ENCODE measurements at regions not wholly inside any gene's neighbourhood (a gene's known extent, or its start where the extent isn't known, plus 50 kb on each side); places are given as distances from the start of the nearest gene placed in this dataset.

GRCh38 chr3:44050867-44051266 lies 190.8 kb upstream of the TOPAZ1 start:
- no peak for DNase-seq (ENCODE audit: low read depth in 2 of 2)

DNA sequence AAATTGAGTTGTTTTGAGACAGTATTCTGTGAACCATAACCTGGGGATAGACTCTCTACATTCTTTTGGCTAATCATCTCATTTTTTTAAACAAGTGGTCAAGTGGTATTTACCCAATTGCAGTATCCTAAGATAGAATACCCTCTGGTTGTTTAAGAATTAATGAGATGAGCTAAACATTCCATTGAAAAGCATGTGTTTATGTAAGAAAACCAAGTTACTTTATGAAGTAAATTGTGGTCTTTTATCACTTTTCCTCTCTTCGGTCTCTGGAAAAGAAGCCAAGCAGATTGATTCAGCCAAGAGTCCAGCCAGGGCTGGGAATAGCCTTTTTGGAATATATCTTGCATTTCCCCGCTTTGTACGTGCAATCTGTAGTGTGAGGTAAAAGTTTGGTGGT lies 185.7 kb upstream of the TOPAZ1 start:
- no peak for DNase-seq (ENCODE audit: low read depth in 2 of 2)

- no peak for DNase-seq (ENCODE audit: low read depth in 2 of 2)
Measured at GRCh38 chr3:44056446-44057240, 185.0 kb upstream of the TOPAZ1 start.

DNA sequence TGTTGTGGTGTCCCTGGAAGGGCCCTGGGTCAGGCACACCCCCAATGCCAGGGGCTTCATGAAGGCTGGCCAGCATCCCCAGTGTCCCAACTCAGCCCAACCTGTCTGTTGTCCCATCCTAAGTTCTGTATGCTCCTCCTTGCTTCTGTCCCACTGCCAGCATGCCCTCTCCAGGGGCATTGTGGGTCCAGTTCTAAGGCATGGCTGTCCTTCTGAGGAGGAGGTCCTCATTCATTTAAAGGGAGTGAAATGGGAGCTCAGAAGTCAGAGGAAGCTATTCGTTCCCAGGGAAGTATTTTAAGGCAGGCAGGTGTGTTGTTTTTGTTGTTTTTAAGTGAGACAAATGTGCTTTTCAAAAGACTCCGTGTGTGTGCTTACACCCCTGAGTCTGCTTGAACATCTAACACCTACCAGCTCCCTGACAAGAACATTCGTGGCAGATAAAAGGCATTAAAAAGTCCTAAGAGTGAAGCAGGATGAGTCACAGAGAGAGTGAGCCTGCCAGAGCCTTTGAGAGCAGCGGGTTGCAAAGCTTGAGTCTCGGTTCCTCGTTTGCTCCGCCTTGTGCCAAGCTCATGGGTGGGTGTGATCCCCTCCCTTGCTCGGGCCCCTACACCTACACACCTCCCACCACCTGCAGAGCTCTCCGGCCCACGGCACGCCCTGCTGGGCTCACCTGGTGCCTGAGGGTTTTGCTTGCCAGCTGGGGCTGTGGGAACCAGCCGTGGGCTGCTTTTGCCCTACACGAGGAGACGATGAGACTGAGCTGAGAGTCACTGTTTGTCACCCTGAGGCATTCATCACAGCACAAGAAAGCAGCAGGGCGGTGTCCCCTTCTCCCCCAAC lies 183.4 kb upstream of the TOPAZ1 start:
- DNase-seq (ENCODE audit: low read depth in 2 of 2), result peak; percentile 6 to 25

DNA sequence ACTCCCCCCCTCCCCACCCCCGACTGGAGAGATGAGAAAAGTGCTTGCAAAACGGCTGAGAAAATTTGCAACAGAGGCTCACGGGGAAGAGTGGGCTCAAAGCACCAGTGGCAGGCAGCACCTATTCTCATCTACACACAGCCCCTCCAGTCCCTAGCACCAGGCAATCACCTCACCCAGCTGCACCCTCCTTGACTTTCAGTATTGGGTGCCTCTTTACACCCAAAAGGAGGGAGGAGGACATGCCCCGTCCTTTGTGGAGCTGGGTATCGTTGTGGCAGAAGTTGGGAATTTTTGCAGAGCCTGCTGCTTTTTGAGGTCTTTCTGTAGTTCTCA lies 182.8 kb upstream of the TOPAZ1 start:
- DNase-seq (ENCODE audit: low read depth in 2 of 2), result no peak

DNA sequence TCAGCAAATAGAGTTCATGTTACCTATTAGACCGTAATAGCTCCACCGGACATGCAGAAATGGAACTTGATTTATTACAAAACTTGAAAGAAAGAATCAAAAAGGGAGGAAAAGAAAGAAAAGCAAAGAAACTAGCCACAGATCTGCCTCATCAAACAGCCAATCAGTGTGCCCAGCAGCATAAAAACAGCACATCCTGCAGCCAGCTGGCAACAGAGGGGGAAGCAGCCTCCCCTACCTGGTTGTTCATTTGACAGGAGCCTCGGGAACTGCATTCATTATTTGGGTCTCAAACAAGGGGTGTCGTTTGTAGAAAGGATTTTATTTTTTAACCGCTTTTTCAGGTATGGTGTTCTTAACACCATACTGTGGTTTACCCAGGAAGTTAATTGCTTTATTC lies 181.5 kb upstream of the TOPAZ1 start:
- no peak for DNase-seq (ENCODE audit: low read depth in 2 of 2)

GRCh38 chr3:44061268-44061667 lies 180.4 kb upstream of the TOPAZ1 start:
- DNase-seq (ENCODE audit: low read depth in 2 of 2), result no peak

DNA sequence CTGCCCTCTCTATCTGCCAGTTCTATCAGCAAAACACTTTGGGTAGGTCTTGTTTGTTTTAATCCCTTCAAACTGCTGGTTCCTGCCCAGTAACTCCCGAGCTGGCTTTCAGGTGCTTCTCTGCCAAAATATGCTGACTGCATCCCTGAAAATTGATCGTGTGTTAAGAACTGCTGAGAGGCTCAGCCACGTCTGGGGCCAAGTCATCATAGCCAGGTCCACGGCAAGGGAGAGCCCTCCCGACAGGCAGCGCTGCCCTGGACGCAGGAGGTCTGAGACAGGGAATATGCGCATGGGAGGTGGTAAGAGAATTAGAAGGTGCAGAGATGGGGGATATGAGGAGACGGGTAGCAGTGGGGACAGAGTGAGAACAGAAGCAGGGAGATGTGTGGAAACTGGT lies 179.7 kb upstream of the TOPAZ1 start:
- DNase-seq (ENCODE audit: low read depth in 2 of 2), result no peak

GRCh38 chr3:44065311-44066094 lies 176.2 kb upstream of the TOPAZ1 start:
- DNase-seq (ENCODE audit: low read depth in 2 of 2), result no peak

DNA sequence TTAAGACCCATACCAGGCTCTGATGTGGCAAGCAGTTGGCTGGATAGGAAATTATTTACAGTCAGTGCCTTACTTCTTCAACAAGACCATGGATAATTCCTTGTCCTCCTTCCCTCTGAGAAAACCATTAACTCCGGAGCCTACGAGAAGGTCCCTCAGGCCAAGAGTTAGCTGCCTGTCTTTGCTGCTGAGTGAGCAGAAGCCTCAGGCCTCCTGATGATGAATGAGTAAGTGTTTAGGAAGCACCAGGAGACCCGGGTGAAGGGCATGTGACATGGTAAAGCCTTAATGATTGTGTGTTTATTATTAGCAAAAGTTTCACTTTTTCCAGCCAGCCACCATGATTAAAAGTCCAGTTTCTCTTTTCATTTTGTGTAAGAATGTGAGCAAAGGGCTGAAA lies 174.9 kb upstream of the TOPAZ1 start:
- no peak for DNase-seq (ENCODE audit: low read depth in 2 of 2)

DNA sequence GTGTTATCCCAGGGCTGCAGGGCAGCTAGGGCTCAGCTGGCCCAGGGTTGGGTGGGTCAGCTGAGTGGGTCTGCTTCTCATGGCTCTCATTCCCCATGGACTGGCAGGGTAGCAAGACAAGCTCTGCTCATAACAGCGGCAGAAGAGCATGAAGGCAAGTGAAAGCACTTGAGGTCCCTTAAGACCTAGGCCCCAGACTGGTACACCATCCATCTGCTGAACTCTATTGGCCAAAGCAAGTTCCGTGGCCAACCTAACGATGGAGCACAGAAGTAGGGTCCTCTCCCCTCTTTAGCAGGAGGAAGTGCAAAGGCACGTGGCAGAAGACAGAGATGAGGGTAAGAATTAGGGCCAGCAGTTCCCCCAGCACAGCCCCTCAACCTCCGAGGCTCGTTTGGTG lies 174.3 kb upstream of the TOPAZ1 start:
- DNase-seq (ENCODE audit: low read depth in 2 of 2), result no peak

- DNase-seq (ENCODE audit: low read depth in 2 of 2), result no peak
Measured at GRCh38 chr3:44068753-44069152, 172.9 kb upstream of the TOPAZ1 start.

- no peak for DNase-seq (ENCODE audit: low read depth in 2 of 2)
Measured at GRCh38 chr3:44069276-44069675, 172.4 kb upstream of the TOPAZ1 start.

GRCh38 chr3:44070841-44071546 lies 170.7 kb upstream of the TOPAZ1 start:
- no peak for DNase-seq (ENCODE audit: low read depth in 2 of 2)

DNA sequence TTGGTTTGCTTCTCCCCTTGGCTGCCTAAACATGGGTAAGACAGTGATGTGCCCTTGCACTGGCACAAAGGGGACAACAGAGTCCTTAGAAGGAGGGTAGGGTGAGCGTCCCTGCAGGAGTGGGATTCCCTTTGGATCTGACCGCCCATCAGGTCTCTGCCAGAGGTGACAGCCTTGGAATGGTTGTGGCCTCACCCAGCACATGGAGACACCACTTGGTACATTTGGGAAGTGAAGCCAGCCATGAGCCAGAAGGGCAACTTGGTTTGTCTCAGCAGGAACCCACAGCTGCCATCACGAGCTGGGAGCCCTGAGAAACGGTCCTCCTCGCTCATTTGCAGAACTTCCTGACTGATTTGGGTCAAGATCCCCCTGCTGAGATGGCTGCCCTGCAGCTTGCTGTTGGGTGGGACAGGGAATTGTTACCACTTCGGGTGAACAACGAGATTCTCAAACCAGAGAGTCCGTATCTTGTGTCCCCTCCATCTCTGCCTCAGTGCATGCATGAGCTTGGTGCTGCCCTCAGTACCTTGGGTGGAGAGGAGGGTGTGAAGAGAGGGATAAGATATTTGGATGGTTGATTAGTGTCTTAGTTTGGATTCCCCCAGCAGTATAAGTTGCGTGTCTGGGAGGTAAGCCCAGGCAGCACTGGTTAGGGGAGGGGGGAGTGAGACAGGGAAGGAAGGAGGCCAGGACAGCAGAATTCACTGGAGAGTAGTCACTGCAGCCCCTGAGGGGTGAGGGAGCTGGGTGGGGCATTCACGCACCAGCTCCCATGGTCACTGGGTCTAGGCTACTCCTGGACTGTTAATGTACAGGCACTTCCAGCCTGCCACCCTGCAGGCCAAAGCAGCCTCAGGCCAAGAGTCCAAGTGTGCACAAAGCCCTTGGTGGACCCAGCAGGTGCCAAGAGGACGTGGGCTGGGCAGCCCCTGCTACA lies 168.8 kb upstream of the TOPAZ1 start:
- DNase-seq (ENCODE audit: low read depth in 2 of 2), result no peak

DNA sequence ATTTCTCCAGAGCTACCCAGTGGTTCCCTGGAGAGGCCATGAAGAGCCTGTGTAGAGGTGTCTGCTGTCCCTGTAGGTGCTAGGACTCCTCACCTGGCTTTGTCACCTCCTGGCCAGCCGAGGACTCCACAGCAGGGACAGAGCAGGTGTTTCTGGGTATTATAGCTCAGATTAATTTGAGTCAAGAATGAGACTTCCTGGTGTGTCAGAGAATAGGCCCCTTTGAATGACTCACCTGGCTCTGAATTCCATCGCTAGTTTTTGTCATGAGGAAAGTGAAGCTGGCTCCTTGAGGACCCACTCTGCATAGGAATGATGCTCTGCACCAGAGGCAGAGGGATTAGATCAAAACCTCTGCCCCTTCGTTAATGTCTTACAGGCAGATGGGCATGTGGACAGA lies 167.5 kb upstream of the TOPAZ1 start:
- no peak for DNase-seq (ENCODE audit: low read depth in 2 of 2)

GRCh38 chr3:44076221-44076829 lies 165.4 kb upstream of the TOPAZ1 start:
- no peak for DNase-seq (ENCODE audit: low read depth in 2 of 2)

GRCh38 chr3:44077267-44077666 lies 164.4 kb upstream of the TOPAZ1 start:
- no peak for DNase-seq (ENCODE audit: low read depth in 2 of 2)

DNA sequence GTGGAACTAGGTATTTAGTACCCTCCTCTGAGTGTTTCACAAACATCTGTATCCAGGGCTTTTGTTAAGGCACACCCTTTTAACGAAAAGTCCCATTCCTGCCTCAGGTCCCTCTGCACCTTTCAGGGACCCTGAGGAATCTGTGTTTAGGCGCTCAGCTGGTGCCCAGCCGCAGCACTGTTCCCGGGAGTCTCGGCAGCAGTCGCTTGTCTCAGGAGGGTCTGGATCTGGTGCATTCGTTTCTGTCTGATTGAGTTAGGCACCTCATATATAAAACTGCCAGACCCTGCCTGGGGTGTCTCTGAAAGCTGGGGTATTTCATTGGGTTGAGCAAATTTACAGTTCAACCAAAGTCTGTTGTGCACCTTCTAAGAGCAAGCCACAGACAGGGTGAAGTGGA lies 162.8 kb upstream of the TOPAZ1 start:
- no peak for DNase-seq (ENCODE audit: low read depth in 2 of 2)

DNA sequence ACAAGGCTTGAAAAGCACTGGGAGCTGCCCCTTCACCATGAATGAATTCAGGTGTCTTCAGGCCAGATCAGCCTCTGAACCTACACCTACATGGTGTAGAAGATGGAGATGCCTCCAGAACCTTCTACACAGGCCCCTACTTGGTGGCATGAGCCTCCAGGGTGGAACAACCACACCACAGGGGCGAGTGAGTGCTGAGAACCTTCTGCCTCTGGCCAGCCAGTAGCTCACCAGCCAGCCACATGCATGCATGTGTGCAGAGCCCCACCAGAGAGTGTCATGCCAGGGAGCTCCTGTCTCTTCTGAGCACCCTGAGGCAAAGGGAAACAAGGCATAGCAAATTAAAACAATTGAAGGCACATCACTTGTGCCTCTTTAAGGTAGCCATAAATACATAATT lies 161.8 kb upstream of the TOPAZ1 start:
- DNase-seq (ENCODE audit: low read depth in 2 of 2), result no peak

Data from stimulated activated CD4-positive, alpha-beta T cell treated with anti-CD3 and anti-CD28 coated beads, Interleukin-15, amount 100 ng/mL, for 48 hours (primary cell).